Peyer's patch (tissue), 4 donors: ENCODE measurements at regions not wholly inside any gene's neighbourhood (a gene's known extent, or its start where the extent isn't known, plus 50 kb on each side); places are given as distances from the start of the nearest gene placed in this dataset.

Experiments used
- DNase-seq, 3 donors: peaks; one replicate each; pipeline ENCODE4 v3.0.0-alpha.2; 2017 to 2019
- H3K27ac ChIP-seq, 4 donors: fragments of 200-600 bp; sonication (generic); one replicate each; pipeline ENCODE4 v1.5.1; 2016 to 2019
- H3K27me3 ChIP-seq, 2 donors: fragments of 200-600 bp; sonication (generic); one replicate each; pipeline ENCODE4 v1.5.1; 2019
- H3K36me3 ChIP-seq, 3 donors: fragments of 200-600 bp; sonication (generic); one replicate each; pipeline ENCODE4 v1.5.1; 2016 to 2019
- H3K4me1 ChIP-seq, 4 donors: fragments of 200-600 bp; sonication (generic); one replicate each; pipeline ENCODE4 v1.5.1; 2016 to 2019
- H3K4me3 ChIP-seq, 4 donors: fragments of 200-600 bp; sonication (generic); 1 replicate in 3 of 4; 2 replicates in 1 of 4; pipeline ENCODE4 v1.5.1; 2016 to 2019; ENCODE audit warnings: mild to moderate bottlenecking in 1 of 4
- H3K9me3 ChIP-seq, 4 donors: fragments of 200-600 bp; sonication (generic); one replicate each; pipeline ENCODE4 v1.5.1; 2016 to 2019; ENCODE audit warnings: mild to moderate bottlenecking in 1 of 4
- CTCF ChIP-seq, 6 experiments: fragments of 450-650 bp in 4 of 6; fragments of 200-600 bp in 2 of 6; sonication (generic) in 1 of 6; IDR thresholded peaks; one replicate each; pipeline ENCODE4 v1.5.1; 2017 to 2019; ENCODE audit warnings: antibody characterized with exemption in 6 of 6, mild to moderate bottlenecking in 3 of 6, moderate library complexity in 1 of 6
- POLR2A ChIP-seq, 2 donors: fragments of 450-650 bp; IDR thresholded peaks; one replicate each; pipeline ENCODE4 v1.5.1; 2017; ENCODE audit warnings: antibody characterized with exemption in 2 of 2, mild to moderate bottlenecking in 2 of 2, moderate library complexity in 2 of 2

DNA sequence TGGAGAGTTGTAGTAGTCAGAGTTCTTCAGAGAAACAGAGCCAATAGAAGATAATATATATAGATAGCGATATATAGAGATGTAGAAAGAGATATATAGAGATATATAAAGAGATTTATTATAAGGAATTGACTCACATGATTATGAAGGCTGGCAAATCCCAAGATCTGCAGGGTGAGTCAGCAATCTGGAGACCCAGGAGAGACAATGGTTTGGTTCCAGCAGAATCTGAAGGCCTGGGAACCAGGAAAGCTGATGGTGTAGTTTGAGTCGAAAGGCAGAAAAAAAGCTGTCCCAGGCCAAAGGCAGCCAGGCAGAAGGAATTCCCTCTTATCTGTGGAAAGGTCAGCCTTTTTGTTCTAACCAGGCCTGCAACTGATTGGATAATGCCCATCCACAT, 194.1 kb downstream of the NUFIP1 start:
- Histone ChIP-seq H3K4me3 (no peak overlapping the region), H3K27me3 (no peaks in the 10 kb centered on the region), H3K27ac (no peak overlapping the region), H3K4me1 (no peaks in the 10 kb centered on the region), H3K36me3 (no peaks in the 10 kb centered on the region), H3K9me3 (no peaks in the 10 kb centered on the region)
- no peak for TF ChIP-seq CTCF (IDR thresholded peaks at IDR 0.05)
- no peak for TF ChIP-seq POLR2A (IDR thresholded peaks at IDR 0.05)
- no peak for DNase-seq

DNA sequence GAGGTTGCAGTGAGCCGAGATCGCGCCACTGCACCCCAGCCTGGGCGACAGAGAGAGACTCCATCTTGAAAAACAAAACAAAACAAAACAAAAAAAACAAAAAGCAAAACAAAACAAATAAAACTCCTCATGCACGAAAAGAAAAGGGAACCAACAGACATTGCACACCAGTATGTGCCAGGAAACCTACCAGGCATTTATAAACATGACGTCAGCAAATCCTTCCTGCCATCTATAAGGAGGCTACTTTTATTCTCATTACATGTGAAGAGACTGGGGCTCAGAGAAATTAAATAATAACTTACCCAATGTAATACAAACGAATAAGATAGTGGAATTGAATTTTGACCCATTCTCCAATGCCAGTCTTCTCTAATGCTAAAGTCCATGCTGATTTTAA, 197.2 kb downstream of the NUFIP1 start:
- H3K4me3 ChIP-seq, result no peak overlapping the region
- TF ChIP-seq CTCF (IDR thresholded peaks at IDR 0.05) (no peak), POLR2A (IDR thresholded peaks at IDR 0.05) (no peak)
- H3K9me3 ChIP-seq, result no peaks in the 10 kb centered on the region
- no peaks in the 10 kb centered on the region for H3K36me3 ChIP-seq
- no peaks in the 10 kb centered on the region for H3K27me3 ChIP-seq
- H3K27ac ChIP-seq, result no peak overlapping the region
- no peaks in the 10 kb centered on the region for H3K4me1 ChIP-seq
- no peak for DNase-seq

GRCh38 chr13:44790289-44790688, 199.0 kb downstream of the NUFIP1 start:
- H3K9me3 ChIP-seq, result no peaks in the 10 kb centered on the region
- H3K4me3 ChIP-seq, result no peak overlapping the region
- no peak overlapping the region for H3K27ac ChIP-seq
- TF ChIP-seq CTCF (IDR thresholded peaks at IDR 0.05) (no peak), POLR2A (IDR thresholded peaks at IDR 0.05) (no peak)
- DNase-seq, result no peak
- no peaks in the 10 kb centered on the region for H3K36me3 ChIP-seq
- no peaks in the 10 kb centered on the region for H3K4me1 ChIP-seq
- H3K27me3 ChIP-seq, result no peaks in the 10 kb centered on the region

DNA sequence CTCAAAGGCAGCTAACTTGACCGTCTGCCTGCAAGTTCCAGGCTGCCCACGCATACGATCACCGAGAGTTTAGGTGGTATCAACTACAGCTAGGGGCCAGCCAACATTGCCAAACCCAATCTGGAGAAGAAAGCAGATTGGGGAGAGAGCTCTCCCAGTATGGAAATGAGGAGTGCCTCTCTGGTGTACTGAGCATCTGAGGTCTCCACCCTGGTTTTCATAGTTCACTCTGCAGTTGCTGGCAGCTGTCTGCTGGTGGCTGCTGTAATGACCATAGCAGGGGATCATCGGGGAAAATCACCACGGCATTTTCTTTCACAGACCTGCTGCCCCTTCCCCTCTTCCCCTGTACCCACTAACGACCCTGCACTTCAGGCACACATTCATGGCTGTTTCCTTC, 201.7 kb downstream of the NUFIP1 start:
- DNase-seq, result no peak
- Histone ChIP-seq H3K27me3 (no peaks in the 10 kb centered on the region), H3K4me3 (no peak overlapping the region), H3K36me3 (no peaks in the 10 kb centered on the region), H3K9me3 (no peaks in the 10 kb centered on the region), H3K27ac (no peak overlapping the region), H3K4me1 (no peaks in the 10 kb centered on the region)
- TF ChIP-seq POLR2A (IDR thresholded peaks at IDR 0.05) (no peak), CTCF (IDR thresholded peaks at IDR 0.05) (no peak)

DNA sequence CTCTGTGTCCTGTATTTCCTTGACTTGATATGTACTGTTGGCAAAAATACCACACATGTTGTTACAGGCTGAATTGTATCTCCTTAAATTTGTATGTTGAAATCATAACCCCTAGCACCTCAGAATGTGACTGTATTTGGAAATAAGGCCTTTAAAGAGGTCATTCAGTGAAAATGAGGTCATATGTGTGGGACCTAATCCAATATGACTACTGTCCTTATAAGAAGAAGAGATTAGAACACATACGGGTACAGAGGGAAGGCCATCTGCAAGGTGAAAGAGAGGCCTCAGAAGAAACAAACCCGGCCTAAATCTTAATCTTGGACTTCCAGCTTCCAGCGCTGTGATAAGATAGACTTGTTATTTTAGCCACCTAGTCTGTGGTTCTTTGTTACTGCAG, 202.5 kb downstream of the NUFIP1 start:
- H3K4me1 ChIP-seq, result no peaks in the 10 kb centered on the region
- no peak for DNase-seq
- H3K27me3 ChIP-seq, result no peaks in the 10 kb centered on the region
- no peak overlapping the region for H3K27ac ChIP-seq
- no peaks in the 10 kb centered on the region for H3K9me3 ChIP-seq
- H3K4me3 ChIP-seq, result no peak overlapping the region
- TF ChIP-seq POLR2A (IDR thresholded peaks at IDR 0.05) (no peak), CTCF (IDR thresholded peaks at IDR 0.05) (no peak)
- no peaks in the 10 kb centered on the region for H3K36me3 ChIP-seq

DNA sequence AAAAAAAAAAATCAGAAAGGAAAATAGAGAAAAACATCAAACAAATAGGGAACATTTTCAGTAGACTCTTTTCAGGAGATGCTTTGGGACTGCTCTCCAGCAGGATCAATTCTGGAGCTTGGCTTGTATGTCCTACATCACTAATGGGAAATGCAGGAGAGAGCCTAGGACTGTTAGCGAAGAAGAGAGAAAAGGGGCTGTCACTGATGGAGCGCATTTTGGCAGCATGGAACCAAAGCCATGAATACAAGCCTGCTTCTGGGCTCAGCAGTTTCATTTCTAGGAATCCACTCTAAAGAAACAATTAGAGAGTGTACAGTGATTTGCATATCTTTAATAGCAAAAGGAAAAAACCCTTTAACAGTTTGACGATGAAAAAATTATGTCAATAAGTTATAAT, 203.9 kb downstream of the NUFIP1 start:
- no peaks in the 10 kb centered on the region for H3K27me3 ChIP-seq
- no peaks in the 10 kb centered on the region for H3K36me3 ChIP-seq
- H3K4me3 ChIP-seq, result no peak overlapping the region
- no peak for TF ChIP-seq CTCF (IDR thresholded peaks at IDR 0.05)
- no peak for TF ChIP-seq POLR2A (IDR thresholded peaks at IDR 0.05)
- no peaks in the 10 kb centered on the region for H3K9me3 ChIP-seq
- H3K27ac ChIP-seq, result no peak overlapping the region
- H3K4me1 ChIP-seq, result no peaks in the 10 kb centered on the region
- no peak for DNase-seq
